HG02943 (cell line): ENCODE measurements at regions not wholly inside any gene's neighbourhood (a gene's known extent, or its start where the extent isn't known, plus 50 kb on each side); places are given as distances from the start of the nearest gene placed in this dataset.
"Not testable (repeated sequence)": the region's sequence is repeated elsewhere in the genome, so short reads cannot be mapped to it uniquely, and the experiment has no call there.

Experiments used
- ATAC-seq: cut with Tn5 transposase; IDR thresholded peaks from one replicate; pipeline ENCODE4 v1.9.1; 2021; ENCODE audit warnings: mild to moderate bottlenecking, low read depth, moderate library complexity; ENCODE audit not compliant: unreplicated experiment

DNA sequence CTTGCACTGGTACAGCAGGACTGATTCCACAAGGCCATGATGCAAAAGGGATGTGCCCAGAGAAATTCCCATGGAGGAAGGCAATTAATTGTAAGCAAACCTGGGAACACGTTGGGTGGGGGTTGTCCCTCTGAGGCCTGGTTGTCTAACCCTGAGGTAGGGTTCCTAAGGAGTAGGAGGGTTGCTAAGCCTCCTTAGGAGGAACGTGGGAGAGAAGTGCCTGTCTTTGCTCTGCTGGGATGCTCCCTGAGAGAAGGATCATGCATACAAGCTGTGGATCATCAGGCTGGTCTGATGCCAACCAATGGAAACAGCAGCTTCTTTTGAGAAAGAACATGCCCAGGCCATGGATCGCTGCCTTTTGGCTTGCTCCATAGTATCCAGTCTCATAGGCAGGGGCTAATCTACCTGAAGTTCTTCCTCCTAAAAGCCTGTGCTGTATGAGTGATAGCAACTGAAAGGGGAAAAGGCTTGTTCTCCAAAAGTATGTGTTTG is 203.7 kb upstream of the NPVF start:
- ATAC-seq: no peak

DNA sequence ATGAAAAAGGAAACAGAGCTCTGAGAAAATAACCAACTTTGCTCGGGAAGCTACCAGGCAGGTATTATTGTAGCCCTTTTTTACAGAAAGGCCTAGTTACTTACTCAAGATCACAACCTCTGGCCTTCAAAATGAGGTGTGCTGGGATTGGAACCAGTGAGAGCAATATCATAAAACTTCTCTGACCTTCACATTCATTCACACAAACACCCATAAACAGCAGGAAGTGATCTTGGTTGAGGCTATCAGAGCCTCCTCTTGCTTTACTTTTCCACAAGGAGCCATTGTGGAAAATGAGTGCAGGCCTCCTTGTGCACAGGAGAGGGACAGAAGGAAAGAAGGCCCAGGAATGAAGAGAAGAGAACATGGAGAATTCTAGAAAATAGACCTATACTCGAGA is 204.5 kb upstream of the NPVF start:
- no peak for ATAC-seq

- no peak for ATAC-seq
These were observed 208.1 kb upstream of the NPVF start for GRCh38 chr7:25436413-25436812.

DNA sequence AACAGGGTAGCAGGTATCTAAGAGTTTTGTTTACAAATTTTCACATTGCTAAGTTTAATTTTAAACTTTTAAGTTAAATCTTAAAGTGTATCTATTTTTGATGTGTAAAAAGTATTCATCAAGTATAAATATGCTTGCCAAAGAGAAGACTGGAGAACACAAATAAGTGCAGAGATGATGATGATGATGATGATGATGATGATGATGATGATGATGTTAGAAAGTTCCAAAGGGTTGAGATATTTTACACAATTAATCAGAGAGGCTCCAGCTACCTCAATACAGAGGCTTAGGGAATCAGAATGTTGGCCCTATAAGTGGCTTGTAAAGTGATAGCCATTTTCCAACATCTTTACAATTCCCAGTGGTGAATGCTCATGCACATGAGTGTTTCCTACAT is 209.0 kb upstream of the NPVF start:
- no peak for ATAC-seq

DNA sequence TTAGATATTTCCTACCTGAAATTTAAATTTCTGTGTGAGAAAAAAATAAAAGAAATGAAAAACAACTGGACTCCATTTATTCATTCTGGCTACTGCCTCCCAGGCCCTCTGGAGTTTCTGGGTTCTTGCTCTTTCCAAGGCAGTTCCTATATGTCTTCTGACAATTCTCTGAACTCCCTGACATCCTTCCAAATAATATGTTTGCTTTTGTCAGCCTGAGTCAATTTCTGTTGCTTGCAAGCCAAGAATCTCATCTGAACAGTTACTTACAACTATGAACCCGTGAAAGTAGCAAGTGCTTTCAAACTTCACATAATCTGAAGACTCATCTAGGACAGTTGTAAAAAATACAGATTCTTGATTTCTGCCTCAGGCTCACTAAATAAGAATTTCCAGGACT is 216.7 kb upstream of the NPVF start:
- no peak for ATAC-seq

- no peak for ATAC-seq
These were observed 220.0 kb upstream of the NPVF start for GRCh38 chr7:25448301-25448700.

- no peak for ATAC-seq
These were observed 225.7 kb upstream of the NPVF start for GRCh38 chr7:25454020-25454419.

GRCh38 chr7:25454562-25455041 is 226.3 kb upstream of the NPVF start:
- no peak for ATAC-seq

GRCh38 chr7:25455683-25456251 is 227.5 kb upstream of the NPVF start:
- ATAC-seq: no peak

GRCh38 chr7:25456467-25457171 is 228.3 kb upstream of the NPVF start:
- no peak for ATAC-seq

DNA sequence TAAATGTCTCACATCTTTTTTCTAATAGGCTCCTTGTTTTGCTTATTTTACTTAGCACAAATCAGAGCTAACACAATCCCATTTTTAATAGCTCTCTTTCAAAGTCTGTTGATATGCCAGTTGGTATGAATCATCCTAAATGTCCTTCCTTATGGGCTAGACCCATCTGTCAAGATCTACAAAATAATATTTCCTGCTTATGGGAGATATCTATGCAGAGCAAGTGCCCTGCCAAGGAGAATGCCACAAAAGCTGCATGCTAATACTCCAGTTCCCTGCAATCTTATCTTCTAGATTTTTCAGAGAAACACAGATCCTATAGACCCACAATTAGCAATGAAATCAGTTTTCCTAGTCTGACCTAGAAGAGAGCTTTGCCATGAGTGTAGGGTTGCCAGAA is 230.8 kb upstream of the NPVF start:
- no peak for ATAC-seq

DNA sequence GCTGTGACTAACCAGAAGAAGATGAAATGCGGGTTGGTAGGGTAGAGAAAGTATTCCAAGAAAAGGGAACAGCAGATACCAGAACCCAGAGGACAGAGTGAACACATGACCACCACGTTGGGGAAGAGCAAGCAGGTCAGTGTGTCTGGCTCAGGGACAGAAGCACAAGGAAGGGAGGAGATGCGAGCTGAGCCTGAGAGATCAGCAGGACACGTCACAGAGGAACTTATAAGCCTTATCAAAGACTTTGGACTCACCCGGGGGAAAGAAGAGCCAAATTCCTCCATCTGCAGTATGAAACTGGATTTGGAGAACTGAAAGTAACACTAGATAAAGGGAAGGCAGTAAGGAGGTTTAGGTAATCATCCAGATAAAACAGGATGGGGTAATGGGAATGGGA is 232.1 kb upstream of the NPVF start:
- ATAC-seq: no peak

DNA sequence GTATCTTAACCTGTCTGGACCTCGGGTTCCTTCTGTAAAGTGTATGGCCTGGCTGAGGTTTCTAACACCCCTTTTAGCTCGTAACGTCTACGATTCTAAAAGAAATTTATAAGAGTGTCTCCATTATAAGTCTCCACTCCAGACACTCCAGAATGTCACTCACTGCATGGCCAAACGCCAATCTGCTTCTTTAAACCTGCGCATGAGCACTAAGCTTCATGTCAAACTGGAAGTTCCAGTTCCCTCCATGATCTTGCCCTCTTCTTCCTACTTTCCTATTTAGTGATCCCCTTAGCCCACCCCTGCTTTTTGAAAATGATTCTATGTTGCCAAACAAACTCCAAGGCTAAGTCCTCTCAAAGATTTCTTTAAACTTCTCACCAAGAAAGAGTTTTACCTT is 241.4 kb upstream of the NPVF start:
- ATAC-seq: no peak

- no peak for ATAC-seq
These were observed 248.7 kb upstream of the NPVF start for GRCh38 chr7:25476863-25477499.

DNA sequence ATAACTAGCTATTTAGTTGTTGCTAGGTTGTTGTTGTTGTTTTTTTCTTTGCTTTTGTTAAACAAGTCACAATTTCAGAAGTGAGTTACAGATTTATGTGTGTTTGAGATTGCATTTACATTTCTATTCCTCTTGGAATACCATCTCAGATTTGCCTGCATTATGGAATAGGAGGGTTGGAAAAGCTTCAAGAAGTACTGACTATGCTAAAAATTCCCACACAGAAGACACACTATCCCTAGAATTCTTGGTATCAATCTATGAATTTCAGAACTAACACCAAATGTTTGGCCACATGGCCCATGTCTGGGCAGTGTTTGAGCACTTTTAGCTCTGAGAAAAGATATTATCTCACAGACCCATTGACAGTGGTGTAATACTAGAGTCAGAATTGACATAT is 249.9 kb upstream of the NPVF start:
- not testable (repeated sequence) for ATAC-seq

GRCh38 chr7:25478925-25479324 is 250.6 kb upstream of the NPVF start:
- ATAC-seq: no peak

GRCh38 chr7:25481891-25482290 is 253.6 kb upstream of the NPVF start:
- no peak for ATAC-seq

GRCh38 chr7:25482631-25483030 is 254.3 kb upstream of the NPVF start:
- ATAC-seq: no peak

- ATAC-seq: no peak
These were observed 256.7 kb upstream of the NPVF start for GRCh38 chr7:25485026-25485425.

- no peak for ATAC-seq
These were observed 258.4 kb upstream of the NPVF start for GRCh38 chr7:25486656-25487055.

- no peak for ATAC-seq
These were observed 265.6 kb upstream of the NPVF start for GRCh38 chr7:25493805-25494366.
